IgD-negative memory B cell (primary cell): ENCODE measurements at regions not wholly inside any gene's neighbourhood (a gene's known extent, or its start where the extent isn't known, plus 50 kb on each side); places are given as distances from the start of the nearest gene placed in this dataset.
"Not testable (repeated sequence)": the region's sequence is repeated elsewhere in the genome, so short reads cannot be mapped to it uniquely, and the experiment has no call there.

Experiments used
- H3K27ac Mint-ChIP-seq, 3 donors: one replicate each; pipeline ENCODE4 v1.8.0; 2020 to 2022; ENCODE audit warnings: mild to moderate bottlenecking in 3 of 3, mixed read lengths in 3 of 3, moderate library complexity in 1 of 3
- H3K27me3 Mint-ChIP-seq: one replicate; pipeline ENCODE4 v1.8.0; 2021; ENCODE audit warnings: mixed read lengths
- H3K36me3 Mint-ChIP-seq: one replicate; pipeline ENCODE4 v1.8.0; 2020; ENCODE audit warnings: mild to moderate bottlenecking, mixed read lengths
- H3K4me1 Mint-ChIP-seq, 3 donors: one replicate each; pipeline ENCODE4 v1.8.0; 2020 to 2022; ENCODE audit warnings: mixed read lengths in 3 of 3, mild to moderate bottlenecking in 1 of 3
- H3K4me3 Mint-ChIP-seq, 4 donors: one replicate each; pipeline ENCODE4 v1.8.0; 2020 to 2022; ENCODE audit warnings: mild to moderate bottlenecking in 4 of 4, mixed read lengths in 4 of 4, moderate library complexity in 3 of 4
- H3K9me3 Mint-ChIP-seq, 3 donors: one replicate each; pipeline ENCODE4 v1.8.0; 2020 to 2021; ENCODE audit warnings: mixed read lengths in 3 of 3, mild to moderate bottlenecking in 1 of 3

DNA sequence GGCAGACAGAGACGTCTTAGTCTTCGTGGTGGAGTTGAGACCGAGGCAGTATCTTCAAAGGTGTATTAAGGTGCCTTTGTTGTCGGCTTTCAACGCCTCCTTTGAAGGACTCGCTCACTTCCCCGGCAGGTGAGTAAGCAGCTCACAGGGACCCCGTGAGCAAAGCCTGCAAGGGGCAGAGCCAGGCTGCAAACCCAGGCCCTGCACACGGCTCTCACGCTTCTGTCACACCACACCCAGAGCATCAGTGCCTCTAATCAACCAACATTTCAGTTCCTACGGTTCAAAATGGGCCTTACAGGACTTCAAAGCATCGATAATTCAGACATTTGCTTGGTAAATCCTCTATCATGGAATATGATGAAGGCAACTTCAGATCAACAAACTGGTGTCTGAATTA, 64.8 kb upstream of the INSIG1 start:
- Mint-ChIP-seq H3K27ac (no peak overlapping the region), H3K4me3 (no peak overlapping the region), H3K9me3 (no peaks in the 10 kb centered on the region), H3K27me3 (no peaks in the 10 kb centered on the region), H3K4me1 (peaks cover 0 to 2% (median 0%) of the 10 kb centered on the region in 3 donors), H3K36me3 (no peaks in the 10 kb centered on the region)

DNA sequence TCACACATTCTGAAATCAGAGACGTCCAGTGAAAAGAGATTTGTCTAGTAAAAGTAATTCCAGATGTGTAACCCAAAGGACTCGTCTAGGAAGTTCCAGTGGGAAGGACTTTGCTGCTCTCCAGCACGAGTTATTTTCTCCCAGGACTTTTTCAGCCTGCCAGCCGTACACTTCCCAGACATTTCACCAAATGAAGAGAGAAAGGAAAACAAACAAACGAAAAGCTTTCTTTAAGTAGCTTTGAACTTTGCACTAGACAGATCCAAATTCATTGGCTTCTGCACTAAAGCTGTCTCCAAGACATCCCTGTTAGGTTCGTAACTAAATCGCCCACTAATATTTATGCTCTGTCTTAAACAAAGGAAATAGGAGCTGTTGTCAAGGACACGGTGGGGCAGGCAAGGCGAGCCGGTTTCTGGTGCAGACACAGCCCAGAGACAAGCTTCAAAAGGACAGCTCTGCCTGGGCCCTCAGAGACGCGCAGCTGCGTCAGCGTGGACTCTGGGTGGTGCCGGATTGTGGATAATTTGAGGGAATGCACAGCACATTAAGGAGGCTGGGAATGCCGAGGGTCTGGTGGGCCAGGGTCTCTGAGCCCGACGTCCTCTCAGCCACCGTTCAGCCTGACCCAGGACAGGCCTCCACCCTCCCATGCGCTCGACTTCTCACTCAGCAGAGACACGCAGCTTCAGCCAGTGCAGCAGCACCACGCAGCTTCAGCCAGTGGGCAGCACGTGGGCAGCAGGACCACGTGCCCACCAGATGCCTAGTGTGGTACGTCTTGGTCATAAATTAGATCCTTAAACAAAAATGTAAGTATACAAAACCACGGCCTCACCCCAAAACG, 64.1 kb upstream of the INSIG1 start:
- Mint-ChIP-seq H3K4me3 (no peak overlapping the region), H3K27me3 (no peaks in the 10 kb centered on the region), H3K36me3 (no peaks in the 10 kb centered on the region), H3K27ac (no peak overlapping the region), H3K9me3 (no peaks in the 10 kb centered on the region), H3K4me1 (peaks cover 0 to 2% (median 0%) of the 10 kb centered on the region in 3 donors)

DNA sequence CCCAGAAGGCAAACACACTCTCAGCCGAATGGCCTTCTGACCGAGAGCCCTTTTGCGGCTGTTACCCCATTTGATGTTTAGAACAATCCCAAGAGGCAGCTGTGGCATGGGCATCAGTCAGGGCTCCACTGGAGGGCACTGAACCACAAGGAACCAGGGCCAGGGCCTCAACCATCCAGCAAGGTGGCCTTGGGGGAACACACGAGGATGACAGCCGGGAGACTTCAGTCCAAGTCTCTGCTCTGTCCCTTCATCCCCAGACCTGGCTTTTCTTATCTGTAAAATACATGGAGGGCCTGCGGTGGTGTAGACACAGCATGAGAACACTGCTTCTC, 63.6 kb upstream of the INSIG1 start:
- Mint-ChIP-seq H3K27ac (no peak overlapping the region), H3K4me1 (peaks cover 0 to 2% (median under 1%) of the 10 kb centered on the region in 3 donors), H3K9me3 (no peaks in the 10 kb centered on the region), H3K27me3 (no peaks in the 10 kb centered on the region), H3K36me3 (no peaks in the 10 kb centered on the region), H3K4me3 (no peak overlapping the region)

DNA sequence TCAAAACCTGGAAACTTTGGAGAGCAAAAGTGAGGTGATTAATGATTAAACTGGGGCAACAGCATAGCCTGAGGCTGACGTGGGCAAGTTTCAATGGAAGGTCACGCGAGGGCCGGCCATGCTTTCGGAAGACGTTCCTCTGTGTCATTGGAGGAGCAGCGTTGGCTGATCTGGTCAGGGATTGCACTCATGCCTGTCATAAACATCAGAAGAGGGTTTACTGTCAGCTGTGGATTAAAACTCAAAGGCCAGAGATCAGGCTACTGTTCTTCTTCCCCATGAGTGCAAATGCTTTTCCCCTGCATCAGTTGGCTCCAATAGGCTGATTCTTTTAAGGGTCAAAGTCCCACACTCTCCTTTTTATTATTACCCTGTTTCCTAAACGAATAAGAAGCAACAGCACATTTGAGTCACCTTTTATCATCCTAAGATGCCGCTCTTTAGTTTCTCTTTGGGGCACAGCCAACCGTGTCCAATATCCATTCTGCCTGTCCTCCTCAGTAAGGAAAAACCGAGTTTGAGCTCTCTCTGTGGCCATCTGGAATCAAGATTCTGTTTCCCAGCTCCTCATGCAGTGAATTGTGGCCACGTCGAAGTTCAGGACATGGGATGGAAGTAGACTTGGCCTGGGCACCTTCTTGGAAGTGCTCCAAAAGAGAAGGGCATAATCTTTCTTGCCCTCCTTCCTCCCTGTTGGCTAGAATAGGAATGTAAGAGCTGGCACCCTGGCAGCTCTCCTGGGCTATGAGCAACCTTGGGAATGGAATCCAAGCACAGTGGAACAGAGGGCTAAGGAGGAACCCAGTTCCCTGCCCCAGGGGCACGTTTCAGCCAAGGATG, 62.5 kb upstream of the INSIG1 start:
- Mint-ChIP-seq H3K36me3 (no peaks in the 10 kb centered on the region), H3K4me3 (no peak overlapping the region), H3K27me3 (peaks cover 3% of the 10 kb centered on the region), H3K27ac (peak overlapping the region in 1 of 3 donors; percentile 53), H3K9me3 (no peaks in the 10 kb centered on the region), H3K4me1 (peaks cover 0 to 1% (median 0%) of the 10 kb centered on the region in 3 donors)

DNA sequence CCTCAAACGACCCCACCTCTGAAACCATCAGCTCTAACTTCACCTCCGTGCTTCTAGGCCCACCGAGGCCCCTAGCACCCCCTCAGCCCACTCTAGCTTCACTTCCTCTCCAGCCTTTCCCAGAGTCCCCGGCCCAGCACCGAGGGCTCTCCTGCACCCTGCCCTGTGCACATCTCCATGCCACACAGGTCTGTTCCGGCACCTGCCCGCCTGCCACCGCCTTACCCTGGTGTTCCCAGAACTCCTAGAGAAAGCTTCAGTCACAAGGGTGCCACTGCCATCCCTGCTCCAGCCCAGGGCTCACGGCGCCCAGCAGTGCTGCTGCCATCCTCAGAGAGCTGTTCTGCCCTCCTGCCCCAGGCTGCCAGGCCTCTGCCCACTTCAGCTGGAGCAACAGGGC, 61.3 kb upstream of the INSIG1 start:
- H3K27ac Mint-ChIP-seq = no peak overlapping the region
- no peaks in the 10 kb centered on the region for H3K9me3 Mint-ChIP-seq
- no peak overlapping the region for H3K4me3 Mint-ChIP-seq
- H3K27me3 Mint-ChIP-seq = peaks cover 3% of the 10 kb centered on the region
- H3K36me3 Mint-ChIP-seq = no peaks in the 10 kb centered on the region
- H3K4me1 Mint-ChIP-seq = peaks cover 0 to 1% (median 0%) of the 10 kb centered on the region in 3 donors

DNA sequence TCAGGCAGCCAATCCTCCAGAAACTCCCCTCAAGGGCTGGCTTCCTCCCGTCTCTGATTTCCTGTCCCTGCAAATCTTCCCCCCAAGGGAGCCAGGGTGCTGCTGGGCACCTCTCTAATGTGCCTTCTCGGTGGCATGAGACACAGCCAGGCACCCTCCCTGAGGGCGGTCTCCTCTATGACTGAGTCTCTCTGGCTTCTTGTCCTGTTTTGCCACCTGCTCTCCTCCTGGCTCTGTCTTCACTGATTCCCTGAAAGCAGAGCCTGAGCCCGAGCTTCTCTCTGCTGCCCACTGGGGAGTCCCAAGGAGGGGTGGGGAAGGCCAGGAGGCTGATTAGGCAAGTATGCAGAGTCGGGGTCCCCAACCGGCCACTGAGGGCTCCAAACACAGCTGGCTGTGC, 60.4 kb upstream of the INSIG1 start:
- Mint-ChIP-seq H3K36me3 (no peaks in the 10 kb centered on the region), H3K4me1 (peaks cover 0 to 1% (median 0%) of the 10 kb centered on the region in 3 donors), H3K27me3 (peaks cover 3% of the 10 kb centered on the region), H3K4me3 (no peak overlapping the region), H3K9me3 (no peaks in the 10 kb centered on the region), H3K27ac (no peak overlapping the region)

DNA sequence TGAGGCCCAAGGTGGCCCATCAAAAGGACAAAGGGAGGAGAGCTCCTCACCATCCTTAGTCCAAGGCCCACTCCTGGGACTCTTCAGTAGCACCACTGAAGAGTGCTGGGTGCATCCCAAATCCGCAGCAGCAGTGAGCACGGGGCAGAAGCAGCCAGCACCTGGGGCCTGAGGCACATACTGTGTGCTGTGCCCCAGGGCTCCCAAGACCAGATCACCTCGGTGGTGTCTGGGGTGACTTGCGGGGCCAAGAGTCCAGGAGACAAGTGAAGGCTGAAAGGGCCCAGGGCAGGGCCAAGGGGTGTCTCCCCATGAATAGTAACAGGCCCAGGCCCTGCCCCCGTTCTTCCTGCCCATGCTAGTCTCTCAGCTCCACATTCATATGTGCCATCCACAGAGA, 59.9 kb upstream of the INSIG1 start:
- no peak overlapping the region for H3K27ac Mint-ChIP-seq
- peaks cover 0 to 1% (median 0%) of the 10 kb centered on the region in 3 donors for H3K4me1 Mint-ChIP-seq
- no peaks in the 10 kb centered on the region for H3K9me3 Mint-ChIP-seq
- no peaks in the 10 kb centered on the region for H3K36me3 Mint-ChIP-seq
- no peak overlapping the region for H3K4me3 Mint-ChIP-seq
- H3K27me3 Mint-ChIP-seq = peaks cover 4% of the 10 kb centered on the region

DNA sequence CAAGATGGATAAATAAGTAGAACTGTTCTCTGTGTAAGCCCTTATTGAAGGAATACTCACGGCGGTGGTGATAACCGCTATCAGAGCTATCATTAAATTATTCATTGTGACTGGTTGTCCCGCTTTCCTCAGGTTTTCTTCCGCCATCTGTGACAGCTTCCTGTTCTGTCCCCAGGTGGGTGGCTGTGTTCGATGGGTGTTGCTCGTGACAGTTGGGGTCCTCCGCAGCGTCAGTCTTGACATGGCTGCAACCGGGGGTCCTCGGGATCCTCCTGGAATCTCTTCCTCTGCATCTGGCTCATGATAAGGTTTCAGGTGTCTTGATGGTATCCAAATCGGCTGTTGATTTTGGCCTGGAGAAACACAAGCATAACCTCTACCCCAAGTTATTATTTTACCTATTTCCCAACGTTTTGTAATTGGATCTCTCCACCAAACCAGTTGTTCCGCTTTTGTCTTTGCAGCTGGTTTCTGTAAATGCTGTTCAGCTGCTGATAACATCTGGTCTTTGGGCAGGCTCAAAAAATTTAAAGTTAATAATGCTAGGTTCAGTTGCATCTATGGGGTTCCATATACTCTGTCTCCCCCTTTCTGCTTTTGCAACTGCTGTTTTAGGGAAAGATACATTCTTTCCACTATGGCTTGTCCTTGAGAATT, 58.1 kb upstream of the INSIG1 start:
- H3K9me3 Mint-ChIP-seq, H3K4me1 Mint-ChIP-seq, H3K27ac Mint-ChIP-seq, H3K36me3 Mint-ChIP-seq, H3K4me3 Mint-ChIP-seq: not testable (repeated sequence)
- H3K27me3 Mint-ChIP-seq = peaks cover 12% of the 10 kb centered on the region

DNA sequence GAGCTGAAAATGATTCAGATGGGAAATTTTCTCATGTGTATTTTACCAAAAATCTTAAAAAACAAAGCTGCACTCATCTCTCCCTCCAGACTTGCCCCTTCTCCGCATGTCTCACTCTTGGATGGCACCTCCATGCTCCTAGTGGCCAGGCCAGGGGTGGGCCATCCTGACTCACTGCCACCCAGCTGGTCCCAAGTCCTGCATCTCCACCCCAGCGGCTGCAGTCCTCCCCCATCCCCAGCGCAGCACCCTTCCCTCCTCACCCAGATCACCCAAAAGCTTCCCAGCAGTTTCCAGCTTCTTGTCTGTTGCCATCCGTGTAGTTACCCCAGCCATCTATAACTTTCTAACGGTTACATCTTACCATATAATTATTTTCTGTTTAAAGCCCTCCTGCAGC, 53.0 kb upstream of the INSIG1 start:
- H3K9me3 Mint-ChIP-seq = peaks cover 0 to 3% (median 0%) of the 10 kb centered on the region in 3 donors

DNA sequence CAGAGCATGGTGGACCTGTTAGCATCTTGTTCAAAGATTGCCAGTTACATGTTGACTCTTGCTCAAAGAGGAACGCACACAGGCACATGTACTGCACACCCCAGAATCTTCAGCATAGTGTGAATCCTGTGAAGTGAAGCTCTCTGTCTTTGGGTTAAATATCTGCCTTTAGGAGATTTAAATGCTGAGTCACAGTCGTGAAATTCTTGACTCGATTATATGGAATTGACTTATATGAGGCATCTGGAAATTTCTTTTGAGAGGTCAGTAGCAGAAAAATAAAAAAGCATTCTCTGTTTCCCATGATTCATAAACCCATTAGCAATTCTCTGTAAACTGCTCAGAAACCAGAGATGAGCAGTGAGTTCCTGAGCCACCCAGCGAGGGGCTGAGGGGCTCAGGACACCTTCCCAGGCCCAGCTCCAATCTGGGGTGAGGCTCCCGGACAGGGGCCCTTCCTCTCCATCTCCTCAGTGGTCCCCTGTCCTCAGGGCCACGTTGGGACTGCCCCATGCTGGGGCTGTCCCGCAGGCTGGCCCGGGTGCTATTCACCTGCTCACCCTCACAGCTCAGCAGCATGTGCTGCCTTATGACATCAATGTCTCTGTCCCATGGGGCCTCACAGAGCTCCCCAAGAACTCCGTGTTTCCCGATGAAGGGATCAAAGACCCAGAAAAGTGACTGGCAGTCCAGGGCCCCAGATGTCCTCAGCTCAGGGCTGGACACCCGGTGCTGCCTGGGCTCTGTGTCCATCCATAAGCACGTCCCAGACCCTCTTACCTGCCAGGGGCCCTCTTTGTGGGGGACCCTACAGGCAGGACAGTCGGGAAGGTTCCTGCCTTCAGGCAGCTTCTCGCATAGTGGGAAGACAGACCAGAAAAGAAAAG, 50.0 kb upstream of the INSIG1 start:
- H3K4me3 Mint-ChIP-seq = no peak overlapping the region
- no peak overlapping the region for H3K27ac Mint-ChIP-seq
- H3K9me3 Mint-ChIP-seq = peaks cover 0 to 3% (median 0%) of the 10 kb centered on the region in 3 donors
- peaks cover 0 to 1% (median 0%) of the 10 kb centered on the region in 3 donors for H3K4me1 Mint-ChIP-seq
- H3K36me3 Mint-ChIP-seq = no peaks in the 10 kb centered on the region
- H3K27me3 Mint-ChIP-seq = peaks cover 14% of the 10 kb centered on the region

More for the DNA sequence above, 53.0 kb upstream of the INSIG1 start:
- Mint-ChIP-seq H3K4me3 (no peak overlapping the region), H3K27ac (no peak overlapping the region), H3K27me3 (peaks cover 16% of the 10 kb centered on the region), H3K4me1 (peaks cover 0 to 1% (median 0%) of the 10 kb centered on the region in 3 donors), H3K36me3 (no peaks in the 10 kb centered on the region)
